ENCODE measurements at regions not wholly inside any gene's neighbourhood (a gene's known extent, or its start where the extent isn't known, plus 50 kb on each side); places are given as distances from the start of the nearest gene placed in this dataset.

- TF ChIP-seq, protein P1, sequence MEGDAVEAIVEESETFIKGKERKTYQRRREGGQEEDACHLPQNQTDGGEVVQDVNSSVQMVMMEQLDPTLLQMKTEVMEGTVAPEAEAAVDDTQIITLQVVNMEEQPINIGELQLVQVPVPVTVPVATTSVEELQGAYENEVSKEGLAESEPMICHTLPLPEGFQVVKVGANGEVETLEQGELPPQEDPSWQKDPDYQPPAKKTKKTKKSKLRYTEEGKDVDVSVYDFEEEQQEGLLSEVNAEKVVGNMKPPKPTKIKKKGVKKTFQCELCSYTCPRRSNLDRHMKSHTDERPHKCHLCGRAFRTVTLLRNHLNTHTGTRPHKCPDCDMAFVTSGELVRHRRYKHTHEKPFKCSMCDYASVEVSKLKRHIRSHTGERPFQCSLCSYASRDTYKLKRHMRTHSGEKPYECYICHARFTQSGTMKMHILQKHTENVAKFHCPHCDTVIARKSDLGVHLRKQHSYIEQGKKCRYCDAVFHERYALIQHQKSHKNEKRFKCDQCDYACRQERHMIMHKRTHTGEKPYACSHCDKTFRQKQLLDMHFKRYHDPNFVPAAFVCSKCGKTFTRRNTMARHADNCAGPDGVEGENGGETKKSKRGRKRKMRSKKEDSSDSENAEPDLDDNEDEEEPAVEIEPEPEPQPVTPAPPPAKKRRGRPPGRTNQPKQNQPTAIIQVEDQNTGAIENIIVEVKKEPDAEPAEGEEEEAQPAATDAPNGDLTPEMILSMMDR (IDR thresholded peaks at IDR 0.05 in 4 of 5, conservative IDR thresholded peaks at IDR 0.05 in 1 of 5), result no peak
- no peak for TF ChIP-seq POLR2A (IDR thresholded peaks at IDR 0.05)
Measured at GRCh38 chr7:136136906-136137454, 159.8 kb upstream of the MTPN start.

Data from gastrocnemius medialis (tissue), 4 donors.